Gastrocnemius medialis (tissue), 4 donors: ENCODE measurements at regions not wholly inside any gene's neighbourhood (a gene's known extent, or its start where the extent isn't known, plus 50 kb on each side); places are given as distances from the start of the nearest gene placed in this dataset.

Experiments
- ATAC-seq, 2 donors: fragments of 150-250 bp; one replicate each; pipeline ENCODE4 v1.9.1; 2016
- DNase-seq, 2 donors: peaks; one replicate each; pipeline ENCODE4 v3.0.0-alpha.2; 2019
- H3K27ac ChIP-seq, 4 donors: fragments of 200-600 bp; sonication (generic); 1 replicate in 1 of 4; 2 replicates in 3 of 4; pipeline ENCODE4 v1.5.1; 2016 to 2018; ENCODE audit warnings: mild to moderate bottlenecking in 2 of 4, moderate library complexity in 1 of 4
- H3K27me3 ChIP-seq, 3 donors: fragments of 200-600 bp; sonication (generic) in 2 of 3; 1 replicate in 1 of 3; 2 replicates in 2 of 3; pipeline versions ENCODE4 v1.5.1 to v1.6.0; 2016 to 2019; ENCODE audit warnings: mild to moderate bottlenecking in 1 of 3, moderate library complexity in 1 of 3
- H3K36me3 ChIP-seq, 2 donors: fragments of 200-600 bp; sonication (generic) in 1 of 2; one replicate each; pipeline ENCODE4 v1.5.1; 2017 to 2018
- H3K4me1 ChIP-seq, 2 donors: fragments of 200-600 bp; sonication (generic) in 1 of 2; one replicate each; pipeline ENCODE4 v1.5.1; 2016 to 2017; ENCODE audit warnings: mild to moderate bottlenecking in 2 of 2
- H3K4me3 ChIP-seq, 4 donors: fragments of 200-600 bp; sonication (generic) in 3 of 4; 1 replicate in 1 of 4; 2 replicates in 3 of 4; pipeline ENCODE4 v1.5.1; 2016 to 2019; ENCODE audit warnings: mild to moderate bottlenecking in 2 of 4
- H3K9me3 ChIP-seq, 3 donors: fragments of 200-600 bp; sonication (generic) in 2 of 3; 1 replicate in 1 of 3; 2 replicates in 2 of 3; pipeline ENCODE4 v1.5.1; 2016 to 2019
- CTCF ChIP-seq, 5 experiments: fragments of 450-650 bp in 3 of 5; fragments of 200-600 bp in 2 of 5; sonication (generic) in 2 of 5; IDR thresholded peaks in 4 of 5; conservative IDR thresholded peaks in 1 of 5; 1 replicate in 4 of 5; 2 replicates in 1 of 5; pipeline ENCODE4 v1.5.1; 2016 to 2019; ENCODE audit warnings: antibody characterized with exemption in 5 of 5, mild to moderate bottlenecking in 3 of 5, moderate library complexity in 3 of 5
- POLR2A ChIP-seq, 2 donors: fragments of 450-650 bp; IDR thresholded peaks; one replicate each; pipeline ENCODE4 v1.6.1; 2017; ENCODE audit warnings: antibody characterized with exemption in 2 of 2, mild to moderate bottlenecking in 2 of 2, moderate library complexity in 2 of 2
- in situ Hi-C, 4 donors: fragments of 200-750 bp; cut with MboI; loops; one replicate each; pipeline versions ENCODE4 v1.15.0 to v1.8.0; 2017; ENCODE audit warnings: low sequenced_read_pairs in 4 of 4
- intact Hi-C: fragments of 100-400 bp; cut with DNase I; formaldehyde crosslinking; loops from one replicate; pipeline ENCODE4 v1.15.1; 2023; ENCODE audit warnings: low total_unique reads

- intact Hi-C loops, result no loop called here
- Histone ChIP-seq H3K36me3 (no peaks in the 10 kb centered on the region), H3K4me1 (no peaks in the 10 kb centered on the region), H3K27ac (no peak overlapping the region), H3K9me3 (no peaks in the 10 kb centered on the region), H3K27me3 (no peaks in the 10 kb centered on the region), H3K4me3 (no peak overlapping the region)
- ATAC-seq (no peak), DNase-seq (no peak)
- in situ Hi-C loops, result no loop called here
- TF ChIP-seq CTCF (IDR thresholded peaks at IDR 0.05 in 4 of 5, conservative IDR thresholded peaks at IDR 0.05 in 1 of 5) (no peak), POLR2A (IDR thresholded peaks at IDR 0.05) (no peak)
Observed at GRCh38 chr18:24919181-24919797, 432.7 kb downstream of the ZNF521 start.

- H3K4me3 ChIP-seq, result no peak overlapping the region
- no peaks in the 10 kb centered on the region for H3K27me3 ChIP-seq
- no peak for DNase-seq
- H3K27ac ChIP-seq, result no peak overlapping the region
- H3K36me3 ChIP-seq, result no peaks in the 10 kb centered on the region
- H3K9me3 ChIP-seq, result no peaks in the 10 kb centered on the region
- TF ChIP-seq POLR2A (IDR thresholded peaks at IDR 0.05), result no peak
- TF ChIP-seq CTCF (IDR thresholded peaks at IDR 0.05 in 4 of 5, conservative IDR thresholded peaks at IDR 0.05 in 1 of 5), result no peak
- in situ Hi-C loops, result no loop called here
- intact Hi-C loops, result no loop called here
- peaks cover 0 to 3% of the 10 kb centered on the region in 2 donors for H3K4me1 ChIP-seq
- no peak for ATAC-seq
Observed at GRCh38 chr18:24922491-24922890, 429.5 kb downstream of the ZNF521 start.

GRCh38 chr18:24923138-24923537, 428.8 kb downstream of the ZNF521 start:
- Histone ChIP-seq H3K4me3 (no peak overlapping the region), H3K9me3 (no peaks in the 10 kb centered on the region), H3K36me3 (no peaks in the 10 kb centered on the region), H3K27me3 (no peaks in the 10 kb centered on the region), H3K27ac (no peak overlapping the region), H3K4me1 (peaks cover under 1 to 3% of the 10 kb centered on the region in 2 donors)
- DNase-seq, result no peak
- TF ChIP-seq CTCF (IDR thresholded peaks at IDR 0.05 in 4 of 5, conservative IDR thresholded peaks at IDR 0.05 in 1 of 5) (no peak), POLR2A (IDR thresholded peaks at IDR 0.05) (no peak)
- in situ Hi-C loops, result no loop called here
- intact Hi-C loops, result no loop called here
- ATAC-seq, result no peak

DNA sequence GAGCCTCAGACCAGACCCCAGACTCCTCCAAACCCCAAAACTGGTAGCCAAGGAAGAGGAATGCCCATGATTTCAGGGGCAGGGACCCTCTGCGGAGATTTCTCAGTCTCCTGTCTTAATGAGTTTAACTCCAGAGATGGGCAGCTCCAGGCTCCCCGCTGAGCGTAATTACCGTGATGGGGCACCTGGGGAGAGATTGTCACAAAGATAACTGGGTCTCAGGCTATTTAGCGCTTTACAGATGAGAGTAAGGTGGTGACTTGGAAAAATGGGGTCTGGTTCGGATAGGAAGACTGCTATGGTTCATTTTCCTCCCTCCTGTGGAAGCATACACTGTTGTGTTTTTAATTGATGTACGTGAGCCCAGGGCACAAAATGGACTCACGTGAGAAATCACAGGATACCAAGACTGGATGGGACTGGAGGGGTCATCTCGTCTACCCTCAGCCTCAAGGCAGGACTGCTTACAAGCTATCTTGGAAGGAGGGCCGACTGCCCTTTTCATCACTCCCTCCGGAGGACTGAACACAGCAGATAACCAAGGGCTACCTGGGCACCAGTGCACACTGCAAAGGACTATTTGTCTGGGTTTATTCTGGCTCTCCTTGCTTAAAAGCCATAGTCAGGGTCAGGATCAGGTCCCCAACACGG, 427.8 kb downstream of the ZNF521 start:
- no peaks in the 10 kb centered on the region for H3K27me3 ChIP-seq
- ATAC-seq (no peak), DNase-seq (no peak)
- H3K27ac ChIP-seq, result no peak overlapping the region
- no peaks in the 10 kb centered on the region for H3K36me3 ChIP-seq
- intact Hi-C loops, result no loop called here
- H3K9me3 ChIP-seq, result no peaks in the 10 kb centered on the region
- TF ChIP-seq CTCF (IDR thresholded peaks at IDR 0.05 in 4 of 5, conservative IDR thresholded peaks at IDR 0.05 in 1 of 5), result no peak
- H3K4me3 ChIP-seq, result no peak overlapping the region
- peaks cover 3 to 5% of the 10 kb centered on the region in 2 donors for H3K4me1 ChIP-seq
- in situ Hi-C loops, result no loop called here
